Right lobe of liver (tissue), 6 donors: ENCODE measurements at regions not wholly inside any gene's neighbourhood (a gene's known extent, or its start where the extent isn't known, plus 50 kb on each side); places are given as distances from the start of the nearest gene placed in this dataset.

Experiments used
- ATAC-seq, 4 donors: fragments of 200-7000 bp; cut with Tn5 transposase; one replicate each; pipeline ENCODE4 v1.9.1; 2020; ENCODE audit warnings: mild to moderate bottlenecking in 4 of 4, moderate library complexity in 4 of 4
- DNase-seq, 3 donors: peaks; one replicate each; pipeline ENCODE4 v3.0.0-alpha.2; 2020
- H3K27ac ChIP-seq, 3 donors: fragments of 200-600 bp; one replicate each; pipeline ENCODE4 v1.8.0; 2022
- H3K27me3 ChIP-seq, 2 donors: fragments of 200-600 bp; one replicate each; pipeline ENCODE4 v1.8.0; 2022
- H3K36me3 ChIP-seq, 4 donors: fragments of 200-600 bp; sonication (generic) in 1 of 4; one replicate each; pipeline versions ENCODE4 v1.5.1 to v1.8.0; 2017 to 2022; ENCODE audit warnings: control low read depth in 1 of 4
- H3K4me1 ChIP-seq, 4 donors: fragments of 200-600 bp; sonication (generic) in 1 of 4; one replicate each; pipeline versions ENCODE4 v1.5.1 to v1.8.0; 2017 to 2022; ENCODE audit warnings: control low read depth in 1 of 4
- H3K4me3 ChIP-seq, 3 donors: fragments of 200-600 bp; one replicate each; pipeline ENCODE4 v1.8.0; 2022
- H3K9me3 ChIP-seq, 4 donors: fragments of 200-600 bp; sonication (generic) in 1 of 4; one replicate each; pipeline versions ENCODE4 v1.5.1 to v1.8.0; 2017 to 2022; ENCODE audit warnings: control low read depth in 1 of 4
- CTCF ChIP-seq, 4 donors: fragments of 200-600 bp in 3 of 4; fragments of 450-650 bp in 1 of 4; IDR thresholded peaks; one replicate each; pipeline versions ENCODE4 v1.5.1 to v1.8.0; 2016 to 2022; ENCODE audit warnings: antibody characterized with exemption in 4 of 4, mild to moderate bottlenecking in 2 of 4
- POLR2A ChIP-seq: fragments of 450-650 bp; IDR thresholded peaks from one replicate; pipeline ENCODE4 v1.6.1; 2017; ENCODE audit warnings: antibody characterized with exemption, mild to moderate bottlenecking
- WGBS: methylation state at CpG from one replicate; pipeline ENCODE4 v1.1.6; 2018; ENCODE audit warnings: low coverage, low lambda C conversion rate; ENCODE audit not compliant: insufficient coverage; ENCODE audit errors: missing lambda C conversion rate; 5-methylcytosine and 5-hydroxymethylcytosine counted together
- intact Hi-C, 2 donors: fragments of 100-400 bp; cut with DNase I; formaldehyde crosslinking; loops; one replicate each; pipeline versions ENCODE4 v1.11.2 to v1.14.1; 2022
- donor health status: DM: no; HTN: yes; CAD: no.
- donor health status: DM: no; HTN: no; CAD: no.
- donor health status: DM: no; HTN: no; CAD: no.
- donor health status: DM: no; HTN: yes; CAD: no.
- donor health status: DM: no; HTN: yes; CAD: no.

GRCh38 chr3:181497358-181497757 lies 214.4 kb upstream of the SOX2 start:
- H3K27me3 ChIP-seq: no peaks in the 10 kb centered on the region
- TF ChIP-seq POLR2A: no peak
- TF ChIP-seq CTCF (IDR thresholded peaks at IDR 0.05): no peak
- no peak for ATAC-seq
- no peak for DNase-seq
- no peaks in the 10 kb centered on the region for H3K4me1 ChIP-seq
- H3K27ac ChIP-seq: no peak overlapping the region
- no peaks in the 10 kb centered on the region for H3K9me3 ChIP-seq
- H3K4me3 ChIP-seq: no peak overlapping the region
- WGBS: 27% methylated on average over 3 of the region's 3 CpGs
- no peaks in the 10 kb centered on the region for H3K36me3 ChIP-seq
- intact Hi-C loops: no loop called here

GRCh38 chr3:181493423-181493822 lies 218.3 kb upstream of the SOX2 start:
- intact Hi-C loops: no loop called here
- no peaks in the 10 kb centered on the region for H3K36me3 ChIP-seq
- H3K9me3 ChIP-seq: no peaks in the 10 kb centered on the region
- no peaks in the 10 kb centered on the region for H3K4me1 ChIP-seq
- DNase-seq (no peak), ATAC-seq (no peak)
- TF ChIP-seq CTCF (IDR thresholded peaks at IDR 0.05): no peak
- TF ChIP-seq POLR2A: no peak
- no peaks in the 10 kb centered on the region for H3K27me3 ChIP-seq
- H3K4me3 ChIP-seq: no peak overlapping the region
- no peak overlapping the region for H3K27ac ChIP-seq
- 61% methylated on average over 3 of the region's 3 CpGs for WGBS

GRCh38 chr3:181488536-181488935 lies 223.2 kb upstream of the SOX2 start:
- intact Hi-C loops: no loop called here
- H3K27ac ChIP-seq: no peak overlapping the region
- no peaks in the 10 kb centered on the region for H3K9me3 ChIP-seq
- TF ChIP-seq POLR2A: no peak
- TF ChIP-seq CTCF (IDR thresholded peaks at IDR 0.05): no peak
- no peak overlapping the region for H3K4me3 ChIP-seq
- WGBS: 89% methylated on average over 3 of the region's 3 CpGs
- no peaks in the 10 kb centered on the region for H3K27me3 ChIP-seq
- H3K36me3 ChIP-seq: no peaks in the 10 kb centered on the region
- DNase-seq (no peak), ATAC-seq (no peak)
- H3K4me1 ChIP-seq: peaks cover 0 to 4% (median 0%) of the 10 kb centered on the region in 4 donors

GRCh38 chr3:181487236-181487978 lies 224.3 kb upstream of the SOX2 start:
- no peaks in the 10 kb centered on the region for H3K27me3 ChIP-seq
- ATAC-seq: no peak
- H3K36me3 ChIP-seq: no peaks in the 10 kb centered on the region
- TF ChIP-seq POLR2A: no peak
- TF ChIP-seq CTCF (IDR thresholded peaks at IDR 0.05): no peak
- intact Hi-C loops: no loop called here
- peaks cover 0 to 4% (median 0%) of the 10 kb centered on the region in 4 donors for H3K4me1 ChIP-seq
- no peak overlapping the region for H3K4me3 ChIP-seq
- 50% methylated on average over 5 of the region's 5 CpGs for WGBS
- H3K9me3 ChIP-seq: no peaks in the 10 kb centered on the region
- DNase-seq: no peak
- no peak overlapping the region for H3K27ac ChIP-seq
